SK-N-SH (cell line): ENCODE measurements at regions not wholly inside any gene's neighbourhood (a gene's known extent, or its start where the extent isn't known, plus 50 kb on each side); places are given as distances from the start of the nearest gene placed in this dataset.

Experiments
- CTCF ChIA-PET: fragments of 300-600, 350-600 bp; formaldehyde crosslinking; extraction: SDS; loops from one replicate; lab custom pipeline; 2021; lab: Yijun Ruan, JAX
- POLR2A ChIA-PET: fragments of 350-600 bp; sonication (Branson Sonifier 250); formaldehyde crosslinking; extraction: SDS; loops from one replicate; lab custom pipeline; 2020; ENCODE audit warnings: antibody characterized with exemption, inconsistent platforms; lab: Yijun Ruan, JAX
- DNase-seq: peaks from one replicate; pipeline ENCODE4 v3.0.0; 2012
- H2AFZ ChIP-seq: fragments of 200-600 bp; sonication (generic); 2 replicates; pipeline ENCODE4 v1.8.1; 2016; ENCODE audit warnings: antibody characterized with exemption, mild to moderate bottlenecking, low read depth
- H3F3A ChIP-seq: fragments of 200-600 bp; sonication (generic); replicated peaks from 2 replicates; pipeline ENCODE3; 2016; ENCODE audit warnings: antibody characterized with exemption, mild to moderate bottlenecking; ENCODE audit not compliant: insufficient read depth
- H3K27ac ChIP-seq, 2 experiments: fragments of 200-500 bp in 1 of 2; fragments of 200-600 bp in 1 of 2; sonication (Bioruptor generic) in 1 of 2; sonication (generic), shearing (Covaris generic) in 1 of 2; 2 replicates each; pipeline versions ENCODE4 v1.5.1 to v1.6.1; 2014 to 2016; ENCODE audit warnings: low read depth in 2 of 2, inconsistent platforms in 1 of 2, low read length in 1 of 2, mild to moderate bottlenecking in 1 of 2, mixed read lengths in 1 of 2
- H3K27me3 ChIP-seq: fragments of 200-600 bp; sonication (generic), shearing (Covaris generic); 2 replicates; pipeline ENCODE4 v1.6.1; 2016; ENCODE audit warnings: mixed run types; ENCODE audit not compliant: insufficient read depth
- H3K36me3 ChIP-seq, 2 experiments: fragments of 200-500 bp in 1 of 2; fragments of 200-600 bp in 1 of 2; sonication (Bioruptor generic) in 1 of 2; sonication (generic) in 1 of 2; replicated peaks in 1 of 2; 2 replicates each; pipeline versions ENCODE3 to v1.5.1; 2014 to 2016; ENCODE audit warnings: low read length in 1 of 2, mild to moderate bottlenecking in 1 of 2; ENCODE audit not compliant: insufficient read depth in 2 of 2, control insufficient read depth in 1 of 2
- H3K4me1 ChIP-seq, 2 experiments: fragments of 200-500 bp in 1 of 2; fragments of 200-600 bp in 1 of 2; sonication (Bioruptor generic) in 1 of 2; sonication (generic), shearing (Covaris generic) in 1 of 2; 2 replicates each; pipeline versions ENCODE4 v1.5.1 to v1.6.1; 2014 to 2016; ENCODE audit warnings: low read depth in 1 of 2, low read length in 1 of 2, mixed run types in 1 of 2; ENCODE audit not compliant: insufficient read depth in 2 of 2, control insufficient read depth in 1 of 2
- H3K4me2 ChIP-seq: fragments of 200-600 bp; sonication (generic), shearing (Covaris generic); 2 replicates; pipeline ENCODE4 v1.6.1; 2017; ENCODE audit warnings: mixed run types
- H3K4me3 ChIP-seq, 2 experiments: fragments of 200-500 bp in 1 of 2; fragments of 200-600 bp in 1 of 2; sonication (Bioruptor generic) in 1 of 2; sonication (generic), shearing (Covaris generic) in 1 of 2; 2 replicates each; pipeline versions ENCODE4 v1.5.1 to v1.8.1; 2014 to 2016; ENCODE audit warnings: low read depth in 2 of 2, inconsistent platforms in 1 of 2, low read length in 1 of 2, mild to moderate bottlenecking in 1 of 2, mixed read lengths in 1 of 2, moderate library complexity in 1 of 2
- H3K79me2 ChIP-seq: fragments of 200-600 bp; sonication (generic); 2 replicates; pipeline ENCODE4 v1.8.1; 2017; ENCODE audit warnings: mild to moderate bottlenecking; ENCODE audit not compliant: insufficient read depth
- H3K9ac ChIP-seq: fragments of 200-600 bp; sonication (generic); 2 replicates; pipeline ENCODE4 v1.6.1; 2017; ENCODE audit warnings: mixed run types
- H3K9me2 ChIP-seq: fragments of 200-600 bp; sonication (generic); 2 replicates; pipeline ENCODE4 v1.6.1; 2017; ENCODE audit warnings: mixed run types
- H3K9me3 ChIP-seq: fragments of 200-600 bp; sonication (generic); 2 replicates; pipeline ENCODE4 v1.6.1; 2017; ENCODE audit warnings: mixed run types, mild to moderate bottlenecking, moderate library complexity
- H4K20me1 ChIP-seq: fragments of 200-600 bp; sonication (generic); 2 replicates; pipeline ENCODE4 v1.6.1; 2017; ENCODE audit warnings: mild to moderate bottlenecking, mixed run types; ENCODE audit not compliant: insufficient read depth
- CHD2 ChIP-seq: fragments of 150-350 bp; IDR thresholded peaks from 2 replicates; pipeline ENCODE4 v1.6.1; 2018; ENCODE audit warnings: low read length; ENCODE audit not compliant: partially characterized antibody
- EZH2phosphoT487 ChIP-seq: fragments of 200-600 bp; sonication (generic); IDR thresholded peaks from 2 replicates; pipeline ENCODE4 v1.6.1; 2017; ENCODE audit warnings: low read depth, mixed run types, mild to moderate bottlenecking, antibody characterized with exemption, moderate library complexity, borderline replicate concordance
- FOSL2 ChIP-seq: IDR thresholded peaks from 2 replicates; pipeline ENCODE4 v1.4.0; 2012; ENCODE audit warnings: low read depth, mild to moderate bottlenecking, moderate library complexity, borderline replicate concordance
- FOXM1 ChIP-seq: IDR thresholded peaks from 2 replicates; pipeline ENCODE4 v1.4.0; 2012; ENCODE audit warnings: low read depth, mild to moderate bottlenecking
- GABPA ChIP-seq: IDR thresholded peaks from 2 replicates; pipeline ENCODE4 v1.4.0; 2012; ENCODE audit warnings: low read depth, mild to moderate bottlenecking
- JUND ChIP-seq: IDR thresholded peaks from 2 replicates; pipeline ENCODE4 v1.4.0; 2012
- MXI1 ChIP-seq: IDR thresholded peaks from 2 replicates; pipeline ENCODE4 v1.6.1; 2012; ENCODE audit warnings: mild to moderate bottlenecking, low read depth, low read length, improper control_type of control experiment
- NRF1 ChIP-seq: IDR thresholded peaks from 2 replicates; pipeline ENCODE4 v1.6.1; 2012; ENCODE audit warnings: low read depth, mild to moderate bottlenecking, low read length
- POLR2AphosphoS5 ChIP-seq: IDR thresholded peaks from 2 replicates; pipeline ENCODE4 v1.6.1; 2012; ENCODE audit warnings: low read depth, low read length
- TAF1 ChIP-seq: IDR thresholded peaks from 2 replicates; pipeline ENCODE4 v1.6.1; 2012; ENCODE audit warnings: low read depth, mild to moderate bottlenecking, low read length, moderate library complexity, borderline replicate concordance
- TEAD4 ChIP-seq: IDR thresholded peaks from 2 replicates; pipeline ENCODE4 v1.4.0; 2012; ENCODE audit warnings: mild to moderate bottlenecking, borderline replicate concordance; ENCODE audit not compliant: insufficient read depth
- WGBS: methylation state at CpG from one replicate; pipeline ENCODE4 v1.1.6; 2017; ENCODE audit warnings: low lambda C conversion rate; 5-methylcytosine and 5-hydroxymethylcytosine counted together
- TF ChIP-seq, protein P1 (sequence below): IDR thresholded peaks from 2 replicates; pipeline ENCODE4 v1.4.0; 2012; ENCODE audit warnings: low read depth
- TF ChIP-seq, protein P2 (sequence below): fragments of 150-350 bp; IDR thresholded peaks from 2 replicates; pipeline ENCODE4 v1.6.1; 2016; ENCODE audit warnings: mild to moderate bottlenecking, low read depth, low read length
- TF ChIP-seq, protein P3 (sequence below): IDR thresholded peaks from 2 replicates; pipeline ENCODE4 v1.6.1; 2012; ENCODE audit warnings: mild to moderate bottlenecking, low read depth, low read length, moderate library complexity
- TF ChIP-seq, protein P4 (sequence below): IDR thresholded peaks from 2 replicates; pipeline ENCODE4 v1.4.0; 2012; ENCODE audit warnings: low read depth, borderline replicate concordance
- TF ChIP-seq, protein P5 (sequence below): fragments of 200-600 bp; sonication (generic); IDR thresholded peaks from 2 replicates; pipeline ENCODE4 v1.6.1; 2017; ENCODE audit warnings: antibody characterized with exemption, mild to moderate bottlenecking, moderate library complexity
- TF ChIP-seq, protein P6 (sequence below): IDR thresholded peaks from 2 replicates; pipeline ENCODE4; 2012

DNA sequence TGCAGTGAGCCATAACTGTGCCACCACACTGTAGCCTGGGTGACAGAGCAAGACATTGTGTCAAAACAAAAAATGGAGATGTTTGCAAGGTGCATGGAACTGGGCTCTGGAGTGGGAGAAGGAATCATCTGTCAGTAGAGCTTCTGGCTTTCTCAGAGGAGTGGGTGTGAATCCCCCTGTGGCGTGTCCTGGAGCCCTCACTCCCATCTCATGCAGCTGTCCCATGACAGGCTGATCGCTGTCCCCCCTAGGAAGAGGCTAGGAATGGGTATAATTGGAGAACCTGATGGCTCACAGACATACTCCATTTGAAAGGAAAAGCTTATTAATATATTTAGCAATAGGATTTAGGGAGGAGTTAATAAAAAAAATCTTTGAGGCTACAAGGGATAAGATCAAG is 125.8 kb upstream of the EPB41L3 start:
- no peaks in the 10 kb centered on the region for H3K27me3 ChIP-seq
- no peaks in the 10 kb centered on the region for H3F3A ChIP-seq
- CTCF ChIA-PET, result no interaction called here
- no peaks in the 10 kb centered on the region for H3K79me2 ChIP-seq
- H2AFZ ChIP-seq, result no peak overlapping the region
- 10% methylated on average over 2 of the region's 2 CpGs for WGBS
- no peak overlapping the region for H3K4me2 ChIP-seq
- no peaks in the 10 kb centered on the region for H4K20me1 ChIP-seq
- H3K4me1 ChIP-seq, result no peaks in the 10 kb centered on the region
- no peak for DNase-seq
- no peak overlapping the region for H3K4me3 ChIP-seq
- H3K9ac ChIP-seq, result no peak overlapping the region
- no peak overlapping the region for H3K27ac ChIP-seq
- TF ChIP-seq FOXM1 (no peak), MXI1 (no peak), NRF1 (no peak), TAF1 (no peak), CHD2 (no peak), FOSL2 (no peak), JUND (no peak)
- TF ChIP-seq, protein P1, sequence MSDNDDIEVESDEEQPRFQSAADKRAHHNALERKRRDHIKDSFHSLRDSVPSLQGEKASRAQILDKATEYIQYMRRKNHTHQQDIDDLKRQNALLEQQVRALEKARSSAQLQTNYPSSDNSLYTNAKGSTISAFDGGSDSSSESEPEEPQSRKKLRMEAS, result no peak
- TF ChIP-seq, protein P2, sequence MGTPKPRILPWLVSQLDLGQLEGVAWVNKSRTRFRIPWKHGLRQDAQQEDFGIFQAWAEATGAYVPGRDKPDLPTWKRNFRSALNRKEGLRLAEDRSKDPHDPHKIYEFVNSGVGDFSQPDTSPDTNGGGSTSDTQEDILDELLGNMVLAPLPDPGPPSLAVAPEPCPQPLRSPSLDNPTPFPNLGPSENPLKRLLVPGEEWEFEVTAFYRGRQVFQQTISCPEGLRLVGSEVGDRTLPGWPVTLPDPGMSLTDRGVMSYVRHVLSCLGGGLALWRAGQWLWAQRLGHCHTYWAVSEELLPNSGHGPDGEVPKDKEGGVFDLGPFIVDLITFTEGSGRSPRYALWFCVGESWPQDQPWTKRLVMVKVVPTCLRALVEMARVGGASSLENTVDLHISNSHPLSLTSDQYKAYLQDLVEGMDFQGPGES, result no peak
- TF ChIP-seq, protein P3, sequence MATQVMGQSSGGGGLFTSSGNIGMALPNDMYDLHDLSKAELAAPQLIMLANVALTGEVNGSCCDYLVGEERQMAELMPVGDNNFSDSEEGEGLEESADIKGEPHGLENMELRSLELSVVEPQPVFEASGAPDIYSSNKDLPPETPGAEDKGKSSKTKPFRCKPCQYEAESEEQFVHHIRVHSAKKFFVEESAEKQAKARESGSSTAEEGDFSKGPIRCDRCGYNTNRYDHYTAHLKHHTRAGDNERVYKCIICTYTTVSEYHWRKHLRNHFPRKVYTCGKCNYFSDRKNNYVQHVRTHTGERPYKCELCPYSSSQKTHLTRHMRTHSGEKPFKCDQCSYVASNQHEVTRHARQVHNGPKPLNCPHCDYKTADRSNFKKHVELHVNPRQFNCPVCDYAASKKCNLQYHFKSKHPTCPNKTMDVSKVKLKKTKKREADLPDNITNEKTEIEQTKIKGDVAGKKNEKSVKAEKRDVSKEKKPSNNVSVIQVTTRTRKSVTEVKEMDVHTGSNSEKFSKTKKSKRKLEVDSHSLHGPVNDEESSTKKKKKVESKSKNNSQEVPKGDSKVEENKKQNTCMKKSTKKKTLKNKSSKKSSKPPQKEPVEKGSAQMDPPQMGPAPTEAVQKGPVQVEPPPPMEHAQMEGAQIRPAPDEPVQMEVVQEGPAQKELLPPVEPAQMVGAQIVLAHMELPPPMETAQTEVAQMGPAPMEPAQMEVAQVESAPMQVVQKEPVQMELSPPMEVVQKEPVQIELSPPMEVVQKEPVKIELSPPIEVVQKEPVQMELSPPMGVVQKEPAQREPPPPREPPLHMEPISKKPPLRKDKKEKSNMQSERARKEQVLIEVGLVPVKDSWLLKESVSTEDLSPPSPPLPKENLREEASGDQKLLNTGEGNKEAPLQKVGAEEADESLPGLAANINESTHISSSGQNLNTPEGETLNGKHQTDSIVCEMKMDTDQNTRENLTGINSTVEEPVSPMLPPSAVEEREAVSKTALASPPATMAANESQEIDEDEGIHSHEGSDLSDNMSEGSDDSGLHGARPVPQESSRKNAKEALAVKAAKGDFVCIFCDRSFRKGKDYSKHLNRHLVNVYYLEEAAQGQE, result no peak
- H3K9me3 ChIP-seq, result no peaks in the 10 kb centered on the region
- POLR2A ChIA-PET, result no interaction called here
- no peaks in the 10 kb centered on the region for H3K9me2 ChIP-seq
- H3K36me3 ChIP-seq, result no peaks in the 10 kb centered on the region

DNA sequence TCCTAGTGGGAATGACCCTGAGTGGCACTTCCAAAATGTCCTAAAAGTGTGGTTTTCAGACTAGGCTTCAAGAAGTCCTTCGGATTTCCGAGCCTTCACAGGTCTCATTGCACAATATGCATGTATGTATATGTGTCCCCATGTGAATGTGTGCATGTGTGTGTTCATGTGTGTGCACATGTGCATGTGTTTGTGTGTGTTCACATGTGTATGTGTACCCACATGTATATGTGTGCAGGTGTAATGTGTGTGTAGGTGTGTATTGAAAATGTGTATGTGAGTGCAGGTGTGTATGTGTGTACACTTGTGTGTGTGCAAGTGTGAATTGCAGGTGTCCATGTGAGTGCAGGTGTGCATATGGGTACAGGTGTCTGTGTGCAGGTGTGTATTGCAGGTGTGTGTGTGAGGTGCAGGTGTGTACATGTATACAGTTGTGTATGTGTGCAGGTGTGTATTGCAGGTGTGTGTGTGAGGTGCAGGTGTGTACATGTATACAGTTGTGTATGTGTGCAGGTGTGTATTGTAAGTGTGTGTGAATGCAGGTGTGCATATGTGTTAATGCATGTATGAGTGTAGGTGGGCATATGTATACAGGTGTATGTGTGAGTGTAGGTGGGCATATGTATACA is 124.4 kb upstream of the EPB41L3 start:
- H4K20me1 ChIP-seq, result no peaks in the 10 kb centered on the region
- no peaks in the 10 kb centered on the region for H3F3A ChIP-seq
- no peaks in the 10 kb centered on the region for H3K9me3 ChIP-seq
- H3K4me2 ChIP-seq, result no peak overlapping the region
- no peaks in the 10 kb centered on the region for H3K79me2 ChIP-seq
- H3K9ac ChIP-seq, result no peak overlapping the region
- no peaks in the 10 kb centered on the region for H3K9me2 ChIP-seq
- H3K27ac ChIP-seq, result no peak overlapping the region
- POLR2A ChIA-PET, result no interaction called here
- DNase-seq, result no peak
- H3K4me3 ChIP-seq, result no peak overlapping the region
- H3K27me3 ChIP-seq, result no peaks in the 10 kb centered on the region
- WGBS, result 3% methylated on average over 2 of the region's 2 CpGs
- no peaks in the 10 kb centered on the region for H3K36me3 ChIP-seq
- H2AFZ ChIP-seq, result no peak overlapping the region
- no peaks in the 10 kb centered on the region for H3K4me1 ChIP-seq
- CTCF ChIA-PET, result no interaction called here
- no peak for TF ChIP-seq POLR2AphosphoS5
- TF ChIP-seq MXI1, result no peak
- TF ChIP-seq, protein P4, sequence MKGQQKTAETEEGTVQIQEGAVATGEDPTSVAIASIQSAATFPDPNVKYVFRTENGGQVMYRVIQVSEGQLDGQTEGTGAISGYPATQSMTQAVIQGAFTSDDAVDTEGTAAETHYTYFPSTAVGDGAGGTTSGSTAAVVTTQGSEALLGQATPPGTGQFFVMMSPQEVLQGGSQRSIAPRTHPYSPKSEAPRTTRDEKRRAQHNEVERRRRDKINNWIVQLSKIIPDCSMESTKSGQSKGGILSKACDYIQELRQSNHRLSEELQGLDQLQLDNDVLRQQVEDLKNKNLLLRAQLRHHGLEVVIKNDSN, result no peak
- TF ChIP-seq TEAD4, result no peak
- no peak for TF ChIP-seq EZH2phosphoT487
- TF ChIP-seq, protein P5, sequence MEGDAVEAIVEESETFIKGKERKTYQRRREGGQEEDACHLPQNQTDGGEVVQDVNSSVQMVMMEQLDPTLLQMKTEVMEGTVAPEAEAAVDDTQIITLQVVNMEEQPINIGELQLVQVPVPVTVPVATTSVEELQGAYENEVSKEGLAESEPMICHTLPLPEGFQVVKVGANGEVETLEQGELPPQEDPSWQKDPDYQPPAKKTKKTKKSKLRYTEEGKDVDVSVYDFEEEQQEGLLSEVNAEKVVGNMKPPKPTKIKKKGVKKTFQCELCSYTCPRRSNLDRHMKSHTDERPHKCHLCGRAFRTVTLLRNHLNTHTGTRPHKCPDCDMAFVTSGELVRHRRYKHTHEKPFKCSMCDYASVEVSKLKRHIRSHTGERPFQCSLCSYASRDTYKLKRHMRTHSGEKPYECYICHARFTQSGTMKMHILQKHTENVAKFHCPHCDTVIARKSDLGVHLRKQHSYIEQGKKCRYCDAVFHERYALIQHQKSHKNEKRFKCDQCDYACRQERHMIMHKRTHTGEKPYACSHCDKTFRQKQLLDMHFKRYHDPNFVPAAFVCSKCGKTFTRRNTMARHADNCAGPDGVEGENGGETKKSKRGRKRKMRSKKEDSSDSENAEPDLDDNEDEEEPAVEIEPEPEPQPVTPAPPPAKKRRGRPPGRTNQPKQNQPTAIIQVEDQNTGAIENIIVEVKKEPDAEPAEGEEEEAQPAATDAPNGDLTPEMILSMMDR, result no peak
- no peak for TF ChIP-seq GABPA
- TF ChIP-seq, protein P6, sequence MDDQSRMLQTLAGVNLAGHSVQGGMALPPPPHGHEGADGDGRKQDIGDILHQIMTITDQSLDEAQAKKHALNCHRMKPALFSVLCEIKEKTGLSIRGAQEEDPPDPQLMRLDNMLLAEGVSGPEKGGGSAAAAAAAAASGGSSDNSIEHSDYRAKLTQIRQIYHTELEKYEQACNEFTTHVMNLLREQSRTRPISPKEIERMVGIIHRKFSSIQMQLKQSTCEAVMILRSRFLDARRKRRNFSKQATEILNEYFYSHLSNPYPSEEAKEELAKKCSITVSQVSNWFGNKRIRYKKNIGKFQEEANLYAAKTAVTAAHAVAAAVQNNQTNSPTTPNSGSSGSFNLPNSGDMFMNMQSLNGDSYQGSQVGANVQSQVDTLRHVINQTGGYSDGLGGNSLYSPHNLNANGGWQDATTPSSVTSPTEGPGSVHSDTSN, result no peak
